PC-9 (cell line): ENCODE measurements at regions not wholly inside any gene's neighbourhood (a gene's known extent, or its start where the extent isn't known, plus 50 kb on each side); places are given as distances from the start of the nearest gene placed in this dataset.

Experiments
- BruUV-seq: library from RNA; stranded (reverse); fragments of 400-500 nt; replicated peaks from 2 replicates; lab custom pipeline; 2021; lab: Mats Ljungman, UMichigan
- CTCF ChIA-PET: fragments of 300-600 bp; sonication (Branson Sonifier 250); formaldehyde crosslinking; loops from one replicate; lab custom pipeline; 2022; ENCODE audit warnings: antibody characterized with exemption; lab: Charles Lee
- POLR2A ChIA-PET: fragments of 300-600 bp; sonication (Branson Sonifier 250); formaldehyde crosslinking; loops from one replicate; lab custom pipeline; 2022; ENCODE audit warnings: antibody characterized with exemption; ENCODE audit not compliant: unreplicated experiment; lab: Charles Lee
- DNase-seq, 2 experiments: peaks; one replicate each; pipeline versions ENCODE4 v3.0.0 to v3.0.0-alpha.2; 2015 to 2022; ENCODE audit warnings: mixed read lengths in 1 of 2
- H2AFZ ChIP-seq: fragments of 200-600 bp; sonication (generic); 2 replicates; pipeline ENCODE4 v1.8.1; 2017; ENCODE audit warnings: antibody characterized with exemption
- H3F3A ChIP-seq: fragments of 200-600 bp; sonication (generic); 2 replicates; pipeline ENCODE4 v1.8.1; 2017; ENCODE audit warnings: antibody characterized with exemption, mild to moderate bottlenecking, low read depth; ENCODE audit not compliant: insufficient read depth
- H3K27ac ChIP-seq: fragments of 200-600 bp; sonication (generic); 2 replicates; pipeline ENCODE4 v1.6.1; 2016; ENCODE audit warnings: mixed run types
- H3K27me3 ChIP-seq: fragments of 200-600 bp; sonication (generic); 2 replicates; pipeline ENCODE4 v1.6.1; 2016; ENCODE audit warnings: low read depth, mixed run types; ENCODE audit not compliant: insufficient read depth
- H3K36me3 ChIP-seq: fragments of 200-600 bp; sonication (generic); 2 replicates; pipeline ENCODE4 v1.6.1; 2016; ENCODE audit warnings: low read depth, mixed run types
- H3K4me1 ChIP-seq: fragments of 200-600 bp; sonication (generic); replicated peaks from 2 replicates; pipeline ENCODE4 v1.6.1; 2016; ENCODE audit warnings: mixed run types; ENCODE audit not compliant: insufficient read depth
- H3K4me2 ChIP-seq: fragments of 200-600 bp; sonication (generic); 2 replicates; pipeline ENCODE4 v1.6.1; 2017; ENCODE audit warnings: mixed run types
- H3K4me3 ChIP-seq: fragments of 200-600 bp; sonication (generic); 2 replicates; pipeline ENCODE4 v1.6.1; 2016; ENCODE audit warnings: mixed run types
- H3K79me2 ChIP-seq: fragments of 200-600 bp; sonication (generic); 2 replicates; pipeline ENCODE4 v1.6.1; 2017; ENCODE audit warnings: low read depth, mixed run types
- H3K9me2 ChIP-seq: fragments of 200-600 bp; sonication (generic); 2 replicates; pipeline ENCODE4 v1.8.1; 2017; ENCODE audit warnings: mild to moderate bottlenecking; ENCODE audit not compliant: insufficient read depth
- H3K9me3 ChIP-seq: fragments of 200-600 bp; sonication (generic); 2 replicates; pipeline ENCODE4 v1.8.1; 2016; ENCODE audit warnings: low read depth; ENCODE audit not compliant: insufficient read depth
- H4K20me1 ChIP-seq: fragments of 200-600 bp; sonication (generic); 2 replicates; pipeline ENCODE4 v1.8.1; 2017; ENCODE audit not compliant: insufficient read depth
- CTCF ChIP-seq: fragments of 200-600 bp; sonication (generic); conservative IDR thresholded peaks from 2 replicates; pipeline ENCODE4 v1.6.1; 2017; ENCODE audit warnings: mixed run types, antibody characterized with exemption, mild to moderate bottlenecking, moderate library complexity
- EZH2 ChIP-seq: fragments of 200-600 bp; sonication (generic); IDR thresholded peaks from 2 replicates; pipeline ENCODE4 v1.8.0; 2017; ENCODE audit warnings: antibody characterized with exemption, low read depth
- intact Hi-C: fragments of 100-400 bp; cut with micrococcal nuclease; formaldehyde crosslinking; loops from one replicate; pipeline ENCODE4 v1.10.0; 2022; ENCODE audit not compliant: unreplicated experiment

DNA sequence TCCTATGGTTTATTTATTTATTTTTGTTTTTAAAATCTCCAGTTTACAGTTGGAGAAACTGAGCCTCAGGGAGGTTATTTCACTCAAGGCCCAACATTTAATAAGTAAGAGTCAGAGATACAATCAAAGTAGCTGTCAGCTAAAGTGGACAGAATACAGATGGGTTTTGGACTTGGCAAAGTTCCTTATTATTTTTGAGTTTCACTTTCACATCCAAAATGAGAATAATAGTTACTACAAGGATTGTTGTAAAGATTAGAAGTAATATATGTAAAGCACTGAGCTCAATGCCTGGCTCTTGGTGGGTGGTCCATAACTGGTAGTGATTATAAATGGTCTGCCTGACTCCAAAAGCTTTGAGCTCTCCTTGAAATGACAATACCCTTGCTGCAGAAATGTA lies 87.5 kb upstream of the SESN3 start:
- BruUV-seq, result no TSS peak
- H3K27me3 ChIP-seq, result peaks cover 4% of the 10 kb centered on the region; the same call in 1 of the 2 replicates
- no peak overlapping the region for H3K4me2 ChIP-seq
- no peaks in the 10 kb centered on the region for H3K9me3 ChIP-seq
- DNase-seq, result no peak
- intact Hi-C loops, result no loop called here
- H3F3A ChIP-seq, result no peaks in the 10 kb centered on the region
- H3K9me2 ChIP-seq, result 0 out of 2 replicates have a peak, but pooled peaks cover 4% of the 10 kb centered on the region
- no peak overlapping the region for H2AFZ ChIP-seq
- no peaks in the 10 kb centered on the region for H3K79me2 ChIP-seq
- H3K4me3 ChIP-seq, result no peak overlapping the region
- no peaks in the 10 kb centered on the region for H3K4me1 ChIP-seq
- TF ChIP-seq EZH2, result no peak
- no peak for TF ChIP-seq CTCF
- ChIA-PET POLR2A (no interaction called here), CTCF (no interaction called here)
- no peak overlapping the region for H3K27ac ChIP-seq
- H4K20me1 ChIP-seq, result no peaks in the 10 kb centered on the region
- no peaks in the 10 kb centered on the region for H3K36me3 ChIP-seq

GRCh38 chr11:95308512-95309035 lies 77.6 kb upstream of the SESN3 start:
- Histone ChIP-seq H3K4me2 (no peak overlapping the region), H2AFZ (no peak overlapping the region), H3K27me3 (peaks cover 3% of the 10 kb centered on the region; the same call in 1 of the 2 replicates), H3K36me3 (no peaks in the 10 kb centered on the region), H3K4me1 (no peaks in the 10 kb centered on the region), H3K27ac (no peak overlapping the region), H3F3A (no peaks in the 10 kb centered on the region), H3K4me3 (no peak overlapping the region), H3K9me2 (no peaks in the 10 kb centered on the region), H3K9me3 (no peaks in the 10 kb centered on the region), H4K20me1 (no peaks in the 10 kb centered on the region), H3K79me2 (no peaks in the 10 kb centered on the region)
- TF ChIP-seq CTCF, result no peak
- no peak for TF ChIP-seq EZH2
- DNase-seq, result no peak
- ChIA-PET POLR2A (no interaction called here), CTCF (no interaction called here)
- BruUV-seq, result no TSS peak
- intact Hi-C loops, result no loop called here

DNA sequence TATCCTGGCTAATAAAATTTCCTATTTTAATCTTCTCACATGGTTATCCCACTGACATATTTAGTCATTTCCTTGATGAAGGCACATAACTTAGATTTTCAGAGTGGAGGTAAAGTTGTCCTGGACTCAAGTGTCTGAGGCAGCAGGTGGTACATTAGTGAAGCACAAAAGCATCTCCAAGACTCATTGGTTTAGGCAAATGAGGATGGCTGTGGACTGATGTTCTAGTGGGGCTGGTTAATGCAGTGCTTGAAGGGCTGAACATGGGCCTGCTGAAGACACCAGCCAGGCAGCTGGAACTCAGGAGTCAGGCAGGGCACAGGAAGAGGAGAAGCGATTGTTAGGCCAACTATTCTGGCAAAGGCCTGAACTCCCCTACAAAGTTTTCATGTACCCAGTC lies 76.3 kb upstream of the SESN3 start:
- no TSS peak for BruUV-seq
- intact Hi-C loops, result no loop called here
- no peak overlapping the region for H2AFZ ChIP-seq

More for the DNA sequence above, 76.3 kb upstream of the SESN3 start:
- ChIA-PET CTCF (no interaction called here), POLR2A (no interaction called here)
- Histone ChIP-seq H3K4me2 (no peak overlapping the region), H3K9me3 (no peaks in the 10 kb centered on the region), H3K4me1 (no peaks in the 10 kb centered on the region), H3K9me2 (no peaks in the 10 kb centered on the region), H3K27ac (no peak overlapping the region), H4K20me1 (no peaks in the 10 kb centered on the region), H3K27me3 (0 out of 2 replicates have a peak, but pooled peaks cover 3% of the 10 kb centered on the region), H3K79me2 (no peaks in the 10 kb centered on the region), H3K4me3 (no peak overlapping the region), H3F3A (no peaks in the 10 kb centered on the region), H3K36me3 (no peaks in the 10 kb centered on the region)
- no peak for DNase-seq
- TF ChIP-seq CTCF (no peak), EZH2 (no peak)
